D341Med (cell line): ENCODE measurements at regions not wholly inside any gene's neighbourhood (a gene's known extent, or its start where the extent isn't known, plus 50 kb on each side); places are given as distances from the start of the nearest gene placed in this dataset.

Experiments
- DNase-seq: peaks from one replicate; pipeline ENCODE4 v3.0.0; 2012; ENCODE audit warnings: low spot score

GRCh38 chr19:30742406-30742938 is 370.3 kb downstream of the ZNF536 start:
- DNase-seq: no peak

- DNase-seq: no peak
Measured at GRCh38 chr19:30741566-30741965, 369.4 kb downstream of the ZNF536 start.

GRCh38 chr19:30739394-30739793 is 367.2 kb downstream of the ZNF536 start:
- no peak for DNase-seq

- no peak for DNase-seq
Measured at GRCh38 chr19:30738047-30738446, 365.9 kb downstream of the ZNF536 start.

- no peak for DNase-seq
Measured at GRCh38 chr19:30734669-30735068, 362.5 kb downstream of the ZNF536 start.

- DNase-seq: peak; percentile 61
Measured at GRCh38 chr19:30733826-30734550, 361.8 kb downstream of the ZNF536 start.

- no peak for DNase-seq
Measured at GRCh38 chr19:30731591-30731990, 359.4 kb downstream of the ZNF536 start.

GRCh38 chr19:30729451-30729850 is 357.3 kb downstream of the ZNF536 start:
- DNase-seq: no peak

GRCh38 chr19:30722761-30723160 is 350.6 kb downstream of the ZNF536 start:
- no peak for DNase-seq

- no peak for DNase-seq
Measured at GRCh38 chr19:30722186-30722585, 350.0 kb downstream of the ZNF536 start.

GRCh38 chr19:30719999-30720345 is 347.8 kb downstream of the ZNF536 start:
- DNase-seq: no peak

GRCh38 chr19:30719189-30719998 is 347.2 kb downstream of the ZNF536 start:
- DNase-seq: peak; percentile 92

GRCh38 chr19:30718707-30719106 is 346.5 kb downstream of the ZNF536 start:
- no peak for DNase-seq

GRCh38 chr19:30718014-30718413 is 345.8 kb downstream of the ZNF536 start:
- DNase-seq: no peak

GRCh38 chr19:30717381-30717780 is 345.2 kb downstream of the ZNF536 start:
- DNase-seq: no peak

GRCh38 chr19:30712431-30713337 is 340.5 kb downstream of the ZNF536 start:
- no peak for DNase-seq

- no peak for DNase-seq
Measured at GRCh38 chr19:30711826-30712225, 339.6 kb downstream of the ZNF536 start.

- DNase-seq: peak; percentile 78
Measured at GRCh38 chr19:30711296-30711695, 339.1 kb downstream of the ZNF536 start.

- peak; percentile 65 for DNase-seq
Measured at GRCh38 chr19:30710721-30711120, 338.5 kb downstream of the ZNF536 start.

- DNase-seq: no peak
Measured at GRCh38 chr19:30708416-30709178, 336.4 kb downstream of the ZNF536 start.

- DNase-seq: no peak
Measured at GRCh38 chr19:30704771-30705330, 332.7 kb downstream of the ZNF536 start.
